GM23338 (cell line): ENCODE measurements at regions not wholly inside any gene's neighbourhood (a gene's known extent, or its start where the extent isn't known, plus 50 kb on each side); places are given as distances from the start of the nearest gene placed in this dataset.

Source experiments
- CTCF ChIP-seq, 2 experiments: fragments of 200-600 bp in 1 of 2; sonication (generic) in 1 of 2; conservative IDR thresholded peaks; 2 replicates each; pipeline versions ENCODE4 v1.5.1 to v1.6.1; 2016 to 2017; ENCODE audit warnings: antibody characterized with exemption in 2 of 2, low read depth in 2 of 2, mild to moderate bottlenecking in 2 of 2, moderate library complexity in 1 of 2
- EZH2 ChIP-seq: fragments of 200-600 bp; sonication (generic); IDR thresholded peaks from one replicate; pipeline ENCODE4 v1.8.0; 2017; ENCODE audit warnings: antibody characterized with exemption, mild to moderate bottlenecking, low read depth; ENCODE audit not compliant: unreplicated experiment
- EZH2phosphoT487 ChIP-seq: fragments of 200-600 bp; sonication (generic); IDR thresholded peaks from one replicate; pipeline ENCODE4 v1.8.1; 2018; ENCODE audit warnings: antibody characterized with exemption; ENCODE audit not compliant: unreplicated experiment
- NANOG ChIP-seq: IDR thresholded peaks from 2 replicates; pipeline ENCODE4 v1.6.1; 2016; ENCODE audit warnings: antibody characterized with exemption, borderline replicate concordance
- POLR2AphosphoS5 ChIP-seq: IDR thresholded peaks from 2 replicates; pipeline ENCODE4 v1.6.1; 2016; ENCODE audit warnings: antibody characterized with exemption, low read depth
- STAT1 ChIP-seq: IDR thresholded peaks from one replicate; pipeline ENCODE4 v1.6.1; 2016; ENCODE audit warnings: antibody characterized with exemption; ENCODE audit not compliant: unreplicated experiment

- TF ChIP-seq CTCF (conservative IDR thresholded peaks at IDR 0.05; ENCODE audit: low read depth in 2 of 2) (no peak), EZH2 (no peak), POLR2AphosphoS5 (no peak), EZH2phosphoT487 (no peak), NANOG (no peak), STAT1 (no peak)
Observed at GRCh38 chr4:153093802-153094201, 110.4 kb upstream of the TRIM2 start.
